ENCODE measurements at regions not wholly inside any gene's neighbourhood (a gene's known extent, or its start where the extent isn't known, plus 50 kb on each side); places are given as distances from the start of the nearest gene placed in this dataset.

- H3K4me3 Mint-ChIP-seq = no peak overlapping the region
- H3K27ac Mint-ChIP-seq = peak overlapping the region; percentile 66
- H3K9me3 Mint-ChIP-seq = no peaks in the 10 kb centered on the region
- peak; percentile 27 for DNase-seq
- no peak for TF ChIP-seq CTCF (IDR thresholded peaks at IDR 0.05)
- H3K4me1 Mint-ChIP-seq (ENCODE audit: low read depth) = peaks cover 22% of the 10 kb centered on the region
- no peaks in the 10 kb centered on the region for H3K36me3 Mint-ChIP-seq (ENCODE audit: low read depth)
- no peaks in the 10 kb centered on the region for H3K27me3 Mint-ChIP-seq (ENCODE audit: insufficient read depth)
Measured at GRCh38 chr6:135583256-135583761, 85.8 kb upstream of the AHI1 start.

- Mint-ChIP-seq H3K9me3 (no peaks in the 10 kb centered on the region), H3K36me3 (ENCODE audit: low read depth) (no peaks in the 10 kb centered on the region), H3K4me1 (ENCODE audit: low read depth) (peaks cover 18% of the 10 kb centered on the region), H3K27me3 (ENCODE audit: insufficient read depth) (no peaks in the 10 kb centered on the region), H3K27ac (no peak overlapping the region), H3K4me3 (no peak overlapping the region)
- no peak for DNase-seq
- no peak for TF ChIP-seq CTCF (IDR thresholded peaks at IDR 0.05)
Measured at GRCh38 chr6:135586388-135586787, 88.8 kb upstream of the AHI1 start.

GRCh38 chr6:135586844-135587243 is 89.3 kb upstream of the AHI1 start:
- Mint-ChIP-seq H3K27me3 (ENCODE audit: insufficient read depth) (no peaks in the 10 kb centered on the region), H3K4me3 (no peak overlapping the region), H3K4me1 (ENCODE audit: low read depth) (peaks cover 17% of the 10 kb centered on the region), H3K27ac (no peak overlapping the region), H3K36me3 (ENCODE audit: low read depth) (no peaks in the 10 kb centered on the region), H3K9me3 (no peaks in the 10 kb centered on the region)
- no peak for TF ChIP-seq CTCF (IDR thresholded peaks at IDR 0.05)
- DNase-seq = no peak

- Mint-ChIP-seq H3K27me3 (ENCODE audit: insufficient read depth) (no peaks in the 10 kb centered on the region), H3K4me1 (ENCODE audit: low read depth) (peaks cover 8% of the 10 kb centered on the region), H3K27ac (no peak overlapping the region), H3K9me3 (no peaks in the 10 kb centered on the region), H3K4me3 (no peak overlapping the region), H3K36me3 (ENCODE audit: low read depth) (no peaks in the 10 kb centered on the region)
- no peak for TF ChIP-seq CTCF (IDR thresholded peaks at IDR 0.05)
- peak; percentile 36 for DNase-seq
Measured at GRCh38 chr6:135592276-135592675, 94.7 kb upstream of the AHI1 start.

- H3K4me3 Mint-ChIP-seq = no peak overlapping the region
- H3K9me3 Mint-ChIP-seq = no peaks in the 10 kb centered on the region
- H3K36me3 Mint-ChIP-seq (ENCODE audit: low read depth) = no peaks in the 10 kb centered on the region
- H3K27me3 Mint-ChIP-seq (ENCODE audit: insufficient read depth) = no peaks in the 10 kb centered on the region
- TF ChIP-seq CTCF (IDR thresholded peaks at IDR 0.05) = no peak
- H3K27ac Mint-ChIP-seq = no peak overlapping the region
- no peak for DNase-seq
- H3K4me1 Mint-ChIP-seq (ENCODE audit: low read depth) = peaks cover 8% of the 10 kb centered on the region
Measured at GRCh38 chr6:135594000-135594399, 96.5 kb upstream of the AHI1 start.

Measured in HFFc6 (cell line).